OCI-LY3 (cell line): ENCODE measurements at regions not wholly inside any gene's neighbourhood (a gene's known extent, or its start where the extent isn't known, plus 50 kb on each side); places are given as distances from the start of the nearest gene placed in this dataset.

Experiments
- CTCF ChIP-seq: fragments of 200-600, 300-600 bp; sonication (generic); IDR thresholded peaks from 2 replicates; pipeline ENCODE4 v1.5.1; 2014; ENCODE audit warnings: antibody characterized with exemption, low read length, low read depth
- EZH2phosphoT487 ChIP-seq: fragments of 200-600 bp; shearing (Covaris generic); IDR thresholded peaks from 2 replicates; pipeline ENCODE4 v1.6.1; 2018; ENCODE audit warnings: antibody characterized with exemption, mixed run types, low read depth

- TF ChIP-seq CTCF (no peak), EZH2phosphoT487 (no peak)
These were observed 707.7 kb upstream of the NOVA1 start for GRCh38 chr14:27305441-27305945.
